ENCODE measurements at regions not wholly inside any gene's neighbourhood (a gene's known extent, or its start where the extent isn't known, plus 50 kb on each side); places are given as distances from the start of the nearest gene placed in this dataset.
"Not testable (repeated sequence)": the region's sequence is repeated elsewhere in the genome, so short reads cannot be mapped to it uniquely, and the experiment has no call there.

- DNase-seq: peak; percentile 59
Measured at GRCh38 chr4:114383067-114383466, 215.5 kb upstream of the UGT8 start.

GRCh38 chr4:114383721-114384120 is 214.9 kb upstream of the UGT8 start:
- DNase-seq: peak; percentile 90

GRCh38 chr4:114384629-114385028 is 214.0 kb upstream of the UGT8 start:
- peak; percentile 53 for DNase-seq

GRCh38 chr4:114385195-114385985 is 213.2 kb upstream of the UGT8 start:
- DNase-seq: no peak

- DNase-seq: peak; percentile 28
Measured at GRCh38 chr4:114386637-114387233, 211.9 kb upstream of the UGT8 start.

GRCh38 chr4:114389070-114389685 is 209.4 kb upstream of the UGT8 start:
- no peak for DNase-seq

GRCh38 chr4:114393295-114394038 is 205.1 kb upstream of the UGT8 start:
- no peak for DNase-seq

GRCh38 chr4:114396808-114397207 is 201.8 kb upstream of the UGT8 start:
- no peak for DNase-seq

GRCh38 chr4:114398410-114398809 is 200.2 kb upstream of the UGT8 start:
- DNase-seq: no peak

- DNase-seq: no peak
Measured at GRCh38 chr4:114399105-114399504, 199.5 kb upstream of the UGT8 start.

GRCh38 chr4:114400531-114400930 is 198.1 kb upstream of the UGT8 start:
- peak; percentile 4 for DNase-seq

- no peak for DNase-seq
Measured at GRCh38 chr4:114401483-114401882, 197.1 kb upstream of the UGT8 start.

GRCh38 chr4:114417214-114417613 is 181.4 kb upstream of the UGT8 start:
- DNase-seq: no peak

- no peak for DNase-seq
Measured at GRCh38 chr4:114420069-114420468, 178.5 kb upstream of the UGT8 start.

- DNase-seq: no peak
Measured at GRCh38 chr4:114423582-114423981, 175.0 kb upstream of the UGT8 start.

- no peak for DNase-seq
Measured at GRCh38 chr4:114435116-114435515, 163.5 kb upstream of the UGT8 start.

GRCh38 chr4:114442856-114443255 is 155.8 kb upstream of the UGT8 start:
- no peak for DNase-seq

GRCh38 chr4:114444211-114444610 is 154.4 kb upstream of the UGT8 start:
- DNase-seq: no peak

- DNase-seq: not testable (repeated sequence)
Measured at GRCh38 chr4:114447963-114448516, 150.6 kb upstream of the UGT8 start.

- DNase-seq: no peak
Measured at GRCh38 chr4:114458728-114459127, 139.9 kb upstream of the UGT8 start.

- no peak for DNase-seq
Measured at GRCh38 chr4:114464726-114465272, 133.8 kb upstream of the UGT8 start.

- no peak for DNase-seq
Measured at GRCh38 chr4:114465766-114466165, 132.8 kb upstream of the UGT8 start.

- DNase-seq: no peak
Measured at GRCh38 chr4:114466299-114466698, 132.3 kb upstream of the UGT8 start.
